BLaER1 treated with 17β-estradiol and CSF1 and Interleukin-3, amounts not matched to agents 10 nM and 100 nM (cell line): ENCODE measurements at regions not wholly inside any gene's neighbourhood (a gene's known extent, or its start where the extent isn't known, plus 50 kb on each side); places are given as distances from the start of the nearest gene placed in this dataset.
A peak's percentile ranks its signal among the peaks of the same experiment; 100 is the strongest.
"Not testable (repeated sequence)": the region's sequence is repeated elsewhere in the genome, so short reads cannot be mapped to it uniquely, and the experiment has no call there.

Experiments used
- H3K27ac ChIP-seq, 11 experiments: shearing (Covaris generic); formaldehyde crosslinking; 2 replicates each; pipeline ENCODE4 v1.8.1; 2022
- H3K27me3 ChIP-seq, 11 experiments: shearing (Covaris generic); formaldehyde crosslinking; 2 replicates each; pipeline ENCODE4 v1.8.1; 2022
- H3K36me3 ChIP-seq, 11 experiments: shearing (Covaris generic); formaldehyde crosslinking; 2 replicates each; pipeline ENCODE4 v1.8.1; 2022
- H3K4me1 ChIP-seq, 10 experiments: shearing (Covaris generic); formaldehyde crosslinking; 2 replicates each; pipeline ENCODE4 v1.8.1; 2022
- H3K4me2 ChIP-seq, 11 experiments: shearing (Covaris generic); formaldehyde crosslinking; 2 replicates each; pipeline ENCODE4 v1.8.1; 2022
- H3K4me3 ChIP-seq, 10 experiments: shearing (Covaris generic); formaldehyde crosslinking; 2 replicates each; pipeline ENCODE4 v1.8.1; 2022
- H3K9ac ChIP-seq, 11 experiments: shearing (Covaris generic); formaldehyde crosslinking; 2 replicates each; pipeline ENCODE4 v1.8.1; 2022
- H3K9me3 ChIP-seq, 11 experiments: shearing (Covaris generic); formaldehyde crosslinking; replicated peaks in 1 of 11; 2 replicates each; pipeline ENCODE4 v1.8.1; 2022
- H4K20me1 ChIP-seq, 11 experiments: shearing (Covaris generic); formaldehyde crosslinking; 2 replicates each; pipeline ENCODE4 v1.8.1; 2022
- Cebpa-rat ChIP-seq, 11 experiments: shearing (Covaris generic); IDR thresholded peaks; 2 replicates each; pipeline ENCODE4 v1.8.1; 2022

GRCh38 chr6:96702626-96703025 lies 134.7 kb downstream of the GPR63 start:
- H4K20me1 ChIP-seq, result no peaks in the 10 kb centered on the region
- H3K27me3 ChIP-seq, result no peaks in the 10 kb centered on the region
- no peaks in the 10 kb centered on the region; a peak in 2 of 22 replicates for H3K9me3 ChIP-seq
- no peak overlapping the region for H3K27ac ChIP-seq
- H3K9ac ChIP-seq, result no peak overlapping the region
- no peak overlapping the region for H3K4me3 ChIP-seq
- H3K4me2 ChIP-seq, result no peak overlapping the region
- no peak for TF ChIP-seq Cebpa-rat (IDR thresholded peaks at IDR 0.05)
- no peaks in the 10 kb centered on the region for H3K36me3 ChIP-seq
- no peaks in the 10 kb centered on the region for H3K4me1 ChIP-seq

GRCh38 chr6:96700915-96701314 lies 136.4 kb downstream of the GPR63 start:
- H3K27me3 ChIP-seq, result no peaks in the 10 kb centered on the region
- no peak for TF ChIP-seq Cebpa-rat (IDR thresholded peaks at IDR 0.05)

DNA sequence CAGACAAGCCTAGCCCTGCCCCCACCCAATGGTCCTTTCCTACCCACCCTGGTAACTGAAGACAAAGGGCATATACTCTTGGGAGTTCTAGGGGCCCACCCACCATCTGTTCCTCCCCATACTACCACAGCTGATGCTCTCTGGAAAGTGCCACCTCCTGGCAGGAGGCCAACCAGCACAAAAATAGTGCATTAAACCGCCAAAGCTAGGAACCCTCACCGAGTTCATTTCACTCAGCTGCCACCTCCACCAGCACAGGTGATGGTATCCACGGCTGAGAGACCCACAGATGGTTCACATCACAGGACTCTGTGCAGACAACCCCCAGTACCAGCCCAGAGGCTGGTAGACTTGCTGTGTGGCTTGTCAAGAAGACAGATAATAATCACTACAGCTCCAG lies 131.5 kb downstream of the FHL5 start:
- not testable (repeated sequence) for H4K20me1 ChIP-seq, H3K4me3 ChIP-seq, H3K27me3 ChIP-seq, H3K27ac ChIP-seq, H3K9ac ChIP-seq, H3K9me3 ChIP-seq, H3K36me3 ChIP-seq
- Histone ChIP-seq H3K4me2 (peak overlapping the region in 9 of 11 experiments; percentile 24 to 78 (median 64); a peak in 18 of 22 replicates), H3K4me1 (peaks cover 0 to 18% (median 14%) of the 10 kb centered on the region in 10 experiments; a peak in 15 of 20 replicates)

More at GRCh38 chr6:96700915-96701314, 136.4 kb downstream of the GPR63 start:
- Histone ChIP-seq H4K20me1 (no peaks in the 10 kb centered on the region), H3K4me2 (no peak overlapping the region), H3K27ac (no peak overlapping the region), H3K4me1 (no peaks in the 10 kb centered on the region), H3K36me3 (no peaks in the 10 kb centered on the region), H3K9ac (no peak overlapping the region), H3K4me3 (no peak overlapping the region), H3K9me3 (no peaks in the 10 kb centered on the region; a peak in 2 of 22 replicates)

GRCh38 chr6:96687121-96687520 lies 124.2 kb downstream of the FHL5 start:
- Histone ChIP-seq H3K4me3 (no peak overlapping the region), H3K36me3 (no peaks in the 10 kb centered on the region), H3K4me1 (peaks cover 0 to 14% (median 0%) of the 10 kb centered on the region in 10 experiments; a peak in 3 of 20 replicates), H3K4me2 (no peak overlapping the region), H3K27me3 (no peaks in the 10 kb centered on the region), H4K20me1 (no peaks in the 10 kb centered on the region), H3K27ac (no peak overlapping the region), H3K9me3 (peaks cover 0 to 36% (median 16%) of the 10 kb centered on the region in 11 experiments; a peak in 9 of 22 replicates), H3K9ac (no peak overlapping the region)
- TF ChIP-seq Cebpa-rat (IDR thresholded peaks at IDR 0.05), result no peak

DNA sequence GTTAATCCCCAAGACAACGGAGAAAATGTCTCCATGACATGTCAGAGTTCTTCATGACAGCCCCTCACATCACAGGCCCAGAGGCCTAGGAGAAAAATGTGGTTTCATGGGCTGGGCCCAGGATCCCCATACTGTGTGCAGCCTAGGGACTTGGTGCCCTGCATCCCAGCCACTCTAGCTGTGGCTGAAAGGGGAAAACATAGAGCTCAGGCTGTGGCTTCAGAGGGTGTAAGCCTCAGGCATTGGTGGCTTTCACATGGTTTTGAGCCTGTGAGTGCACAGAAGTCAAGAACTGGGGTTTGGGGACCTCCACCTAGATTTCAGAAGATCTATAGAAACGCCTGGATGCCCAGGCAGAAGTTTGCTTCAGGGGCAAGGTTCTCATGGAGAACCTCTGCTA lies 122.8 kb downstream of the FHL5 start:
- H3K4me3 ChIP-seq, result no peak overlapping the region
- no peak overlapping the region for H3K27ac ChIP-seq
- TF ChIP-seq Cebpa-rat (IDR thresholded peaks at IDR 0.05), result no peak
- no peaks in the 10 kb centered on the region for H3K27me3 ChIP-seq
- no peak overlapping the region for H3K9ac ChIP-seq
- H3K4me1 ChIP-seq, result peaks cover 0 to 14% (median 0%) of the 10 kb centered on the region in 10 experiments; a peak in 3 of 20 replicates
- H4K20me1 ChIP-seq, result no peaks in the 10 kb centered on the region
- no peak overlapping the region for H3K4me2 ChIP-seq
- H3K36me3 ChIP-seq, result no peaks in the 10 kb centered on the region
- peaks cover 0 to 36% (median 16%) of the 10 kb centered on the region in 11 experiments; a peak in 9 of 22 replicates for H3K9me3 ChIP-seq

DNA sequence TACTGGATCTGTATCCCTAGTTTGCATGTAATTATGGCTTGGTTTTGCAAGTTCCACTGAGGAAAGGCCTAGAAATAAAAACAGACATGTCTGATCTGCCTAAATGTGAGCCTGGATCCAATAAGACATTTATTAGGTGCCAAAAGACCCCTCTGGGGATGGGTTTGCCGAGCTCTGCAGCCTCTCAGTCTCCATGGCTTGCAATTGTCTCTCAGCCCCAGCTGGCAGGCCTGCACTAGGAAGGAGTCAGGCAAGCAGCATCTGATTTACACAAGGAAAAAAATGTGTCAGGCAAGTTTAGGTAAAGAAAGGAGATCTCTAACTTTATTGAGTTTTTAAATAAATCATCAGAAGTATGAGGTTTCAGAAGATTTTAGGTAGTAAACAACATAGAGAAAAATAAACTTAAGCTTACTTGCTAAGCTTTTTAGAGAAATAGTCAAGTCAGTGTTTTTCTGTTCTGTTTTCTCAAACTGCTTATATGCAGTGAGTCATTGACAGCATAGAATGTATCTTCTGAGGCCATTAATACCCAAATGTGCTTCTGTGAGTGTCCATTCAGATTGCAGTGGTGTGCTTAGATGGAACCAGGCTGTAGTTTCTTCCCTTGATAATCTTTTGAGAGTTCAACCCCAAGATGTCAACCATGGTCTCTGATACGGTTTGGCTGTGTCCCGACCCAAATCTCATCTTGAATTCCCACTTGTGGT lies 121.0 kb downstream of the FHL5 start:
- H3K9me3 ChIP-seq, result peaks cover 0 to 34% (median 14%) of the 10 kb centered on the region in 11 experiments; a peak in 9 of 22 replicates
- H3K9ac ChIP-seq, result no peak overlapping the region
- H3K27ac ChIP-seq, result no peak overlapping the region
- peak overlapping the region in 2 of 11 experiments; percentile 18 to 40; a peak in 2 of 22 replicates for H3K4me2 ChIP-seq
- H3K4me3 ChIP-seq, result no peak overlapping the region
- TF ChIP-seq Cebpa-rat (IDR thresholded peaks at IDR 0.05), result no peak
- no peaks in the 10 kb centered on the region for H3K27me3 ChIP-seq
- no peaks in the 10 kb centered on the region for H4K20me1 ChIP-seq
- H3K4me1 ChIP-seq, result peaks cover 0 to 14% (median 0%) of the 10 kb centered on the region in 10 experiments; a peak in 3 of 20 replicates
- H3K36me3 ChIP-seq, result no peaks in the 10 kb centered on the region

DNA sequence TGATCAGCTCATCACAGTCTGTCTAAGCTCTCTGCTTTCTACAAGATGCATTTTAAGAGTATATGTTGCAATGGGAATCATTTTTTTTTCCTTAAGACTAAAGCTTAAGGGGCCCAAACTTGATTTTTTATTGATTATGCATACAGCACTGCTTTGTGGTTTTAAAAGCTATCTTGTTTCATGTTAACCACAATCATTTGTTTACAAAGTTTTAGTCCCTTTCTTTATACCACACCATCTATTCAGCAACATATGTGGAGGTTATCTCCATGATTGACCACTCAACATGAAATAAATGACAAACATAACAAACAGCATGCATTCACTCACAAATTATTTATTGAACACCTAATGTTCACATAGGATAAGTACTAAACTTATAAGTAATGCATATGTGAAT lies 119.1 kb downstream of the FHL5 start:
- TF ChIP-seq Cebpa-rat (IDR thresholded peaks at IDR 0.05), result no peak
- Histone ChIP-seq H3K9me3 (peaks cover 5 to 19% (median 10%) of the 10 kb centered on the region in 11 experiments; a peak in 9 of 22 replicates), H3K4me1 (peaks cover 0 to 14% (median 0%) of the 10 kb centered on the region in 10 experiments; a peak in 3 of 20 replicates), H3K36me3 (no peaks in the 10 kb centered on the region), H3K4me3 (no peak overlapping the region), H3K27me3 (no peaks in the 10 kb centered on the region), H3K27ac (no peak overlapping the region), H3K4me2 (no peak overlapping the region), H3K9ac (no peak overlapping the region), H4K20me1 (no peaks in the 10 kb centered on the region)

GRCh38 chr6:96675597-96675996 lies 112.7 kb downstream of the FHL5 start:
- H3K4me1 ChIP-seq, result no peaks in the 10 kb centered on the region
- no peaks in the 10 kb centered on the region for H4K20me1 ChIP-seq
- H3K9me3 ChIP-seq, result peaks cover 0 to 7% (median 0%) of the 10 kb centered on the region in 11 experiments; a peak in 2 of 22 replicates
- no peaks in the 10 kb centered on the region for H3K36me3 ChIP-seq
- no peak overlapping the region for H3K27ac ChIP-seq
- no peak overlapping the region for H3K4me3 ChIP-seq
- H3K27me3 ChIP-seq, result no peaks in the 10 kb centered on the region
- TF ChIP-seq Cebpa-rat (IDR thresholded peaks at IDR 0.05), result no peak
- H3K9ac ChIP-seq, result no peak overlapping the region
- H3K4me2 ChIP-seq, result no peak overlapping the region
